C4-2B (cell line): ENCODE measurements at regions not wholly inside any gene's neighbourhood (a gene's known extent, or its start where the extent isn't known, plus 50 kb on each side); places are given as distances from the start of the nearest gene placed in this dataset.

ENCODE experiments used
- ZFX ChIP-seq: fragments of 450-650 bp; IDR thresholded peaks from 2 replicates; pipeline ENCODE4 v1.6.1; 2017
- TF ChIP-seq, protein P1 (sequence below): fragments of 450-650 bp; conservative IDR thresholded peaks from 2 replicates; pipeline ENCODE4 v1.5.1; 2017; ENCODE audit warnings: mild to moderate bottlenecking

DNA sequence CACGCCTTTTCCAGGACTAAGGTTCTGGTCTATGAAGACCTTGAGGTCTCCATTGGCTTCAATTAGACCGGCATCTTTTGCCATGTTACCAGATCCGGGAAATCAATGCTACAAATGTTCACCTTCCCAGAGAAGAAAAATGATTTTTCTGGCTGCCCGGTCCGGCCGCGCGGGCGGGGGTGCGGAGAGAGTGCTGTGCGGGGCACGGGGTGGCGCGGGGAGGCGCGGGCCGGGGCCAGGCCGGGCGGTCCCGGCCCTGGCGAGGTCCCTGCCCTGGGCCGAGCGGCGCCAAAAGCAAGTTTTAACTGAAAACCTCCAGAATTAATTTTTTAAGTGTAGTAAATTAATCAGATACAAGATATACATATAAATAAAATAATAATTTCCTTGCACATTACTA, 128.2 kb downstream of the MINAR1 start:
- TF ChIP-seq, protein P1, sequence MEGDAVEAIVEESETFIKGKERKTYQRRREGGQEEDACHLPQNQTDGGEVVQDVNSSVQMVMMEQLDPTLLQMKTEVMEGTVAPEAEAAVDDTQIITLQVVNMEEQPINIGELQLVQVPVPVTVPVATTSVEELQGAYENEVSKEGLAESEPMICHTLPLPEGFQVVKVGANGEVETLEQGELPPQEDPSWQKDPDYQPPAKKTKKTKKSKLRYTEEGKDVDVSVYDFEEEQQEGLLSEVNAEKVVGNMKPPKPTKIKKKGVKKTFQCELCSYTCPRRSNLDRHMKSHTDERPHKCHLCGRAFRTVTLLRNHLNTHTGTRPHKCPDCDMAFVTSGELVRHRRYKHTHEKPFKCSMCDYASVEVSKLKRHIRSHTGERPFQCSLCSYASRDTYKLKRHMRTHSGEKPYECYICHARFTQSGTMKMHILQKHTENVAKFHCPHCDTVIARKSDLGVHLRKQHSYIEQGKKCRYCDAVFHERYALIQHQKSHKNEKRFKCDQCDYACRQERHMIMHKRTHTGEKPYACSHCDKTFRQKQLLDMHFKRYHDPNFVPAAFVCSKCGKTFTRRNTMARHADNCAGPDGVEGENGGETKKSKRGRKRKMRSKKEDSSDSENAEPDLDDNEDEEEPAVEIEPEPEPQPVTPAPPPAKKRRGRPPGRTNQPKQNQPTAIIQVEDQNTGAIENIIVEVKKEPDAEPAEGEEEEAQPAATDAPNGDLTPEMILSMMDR, result no peak
- TF ChIP-seq ZFX, result no peak
